Stomach (tissue), 4 donors: ENCODE measurements at regions not wholly inside any gene's neighbourhood (a gene's known extent, or its start where the extent isn't known, plus 50 kb on each side); places are given as distances from the start of the nearest gene placed in this dataset.

Source experiments
- CTCF ChIP-seq, 7 experiments: fragments of 450-650 bp in 4 of 7; fragments of 200-600 bp in 3 of 7; sonication (generic) in 3 of 7; IDR thresholded peaks; one replicate each; pipeline ENCODE4 v1.5.1; 2016 to 2019; ENCODE audit warnings: antibody characterized with exemption in 7 of 7, control low read depth in 2 of 7, mild to moderate bottlenecking in 1 of 7
- EP300 ChIP-seq: sonication (generic); formaldehyde crosslinking; IDR thresholded peaks from one replicate; pipeline ENCODE4 v1.6.1; 2017; ENCODE audit warnings: antibody characterized with exemption

GRCh38 chr3:29143151-29143550 lies 137.7 kb upstream of the RBMS3 start:
- TF ChIP-seq CTCF (IDR thresholded peaks at IDR 0.05): no peak
- TF ChIP-seq EP300: no peak
